ENCODE measurements at regions not wholly inside any gene's neighbourhood (a gene's known extent, or its start where the extent isn't known, plus 50 kb on each side); places are given as distances from the start of the nearest gene placed in this dataset.

DNA sequence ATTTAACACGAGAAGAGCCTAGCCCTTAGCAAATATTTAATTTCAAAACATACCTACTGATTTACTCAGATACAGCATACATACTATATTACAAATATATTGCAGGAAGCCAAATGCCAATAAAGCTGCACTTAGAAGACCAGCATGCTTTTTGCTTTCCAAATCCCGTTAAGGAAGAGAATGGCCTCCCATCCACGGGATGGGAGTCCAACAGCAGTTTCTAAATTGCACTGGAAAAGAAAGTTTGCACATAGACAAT is 156.3 kb upstream of the FOXN3 start:
- TF ChIP-seq CTCF (IDR thresholded peaks at IDR 0.05; ENCODE audit: insufficient read depth, low read length) (no peak), POLR2AphosphoS5 (IDR thresholded peaks at IDR 0.05; ENCODE audit: low read depth) (no peak), GABPA (IDR thresholded peaks at IDR 0.05; ENCODE audit: low read depth) (no peak), SPI1 (IDR thresholded peaks at IDR 0.05; ENCODE audit: borderline replicate concordance, low read depth) (no peak)
- TF ChIP-seq, protein P1, sequence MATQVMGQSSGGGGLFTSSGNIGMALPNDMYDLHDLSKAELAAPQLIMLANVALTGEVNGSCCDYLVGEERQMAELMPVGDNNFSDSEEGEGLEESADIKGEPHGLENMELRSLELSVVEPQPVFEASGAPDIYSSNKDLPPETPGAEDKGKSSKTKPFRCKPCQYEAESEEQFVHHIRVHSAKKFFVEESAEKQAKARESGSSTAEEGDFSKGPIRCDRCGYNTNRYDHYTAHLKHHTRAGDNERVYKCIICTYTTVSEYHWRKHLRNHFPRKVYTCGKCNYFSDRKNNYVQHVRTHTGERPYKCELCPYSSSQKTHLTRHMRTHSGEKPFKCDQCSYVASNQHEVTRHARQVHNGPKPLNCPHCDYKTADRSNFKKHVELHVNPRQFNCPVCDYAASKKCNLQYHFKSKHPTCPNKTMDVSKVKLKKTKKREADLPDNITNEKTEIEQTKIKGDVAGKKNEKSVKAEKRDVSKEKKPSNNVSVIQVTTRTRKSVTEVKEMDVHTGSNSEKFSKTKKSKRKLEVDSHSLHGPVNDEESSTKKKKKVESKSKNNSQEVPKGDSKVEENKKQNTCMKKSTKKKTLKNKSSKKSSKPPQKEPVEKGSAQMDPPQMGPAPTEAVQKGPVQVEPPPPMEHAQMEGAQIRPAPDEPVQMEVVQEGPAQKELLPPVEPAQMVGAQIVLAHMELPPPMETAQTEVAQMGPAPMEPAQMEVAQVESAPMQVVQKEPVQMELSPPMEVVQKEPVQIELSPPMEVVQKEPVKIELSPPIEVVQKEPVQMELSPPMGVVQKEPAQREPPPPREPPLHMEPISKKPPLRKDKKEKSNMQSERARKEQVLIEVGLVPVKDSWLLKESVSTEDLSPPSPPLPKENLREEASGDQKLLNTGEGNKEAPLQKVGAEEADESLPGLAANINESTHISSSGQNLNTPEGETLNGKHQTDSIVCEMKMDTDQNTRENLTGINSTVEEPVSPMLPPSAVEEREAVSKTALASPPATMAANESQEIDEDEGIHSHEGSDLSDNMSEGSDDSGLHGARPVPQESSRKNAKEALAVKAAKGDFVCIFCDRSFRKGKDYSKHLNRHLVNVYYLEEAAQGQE (IDR thresholded peaks at IDR 0.05; ENCODE audit: insufficient replicate concordance, low read depth), result no peak
- DNase-seq (ENCODE audit: low read depth in 1 of 2, low spot score in 1 of 2), result no peak
- H3K27me3 ChIP-seq (ENCODE audit: insufficient read depth, poor library complexity, severe bottlenecking), result no peaks in the 10 kb centered on the region
- no peak overlapping the region for H3K27ac ChIP-seq (replicated peaks)
- no peak overlapping the region for H3K4me3 ChIP-seq (replicated peaks; ENCODE audit: insufficient read depth, low read length)

GRCh38 chr14:89572596-89573398 is 155.8 kb upstream of the FOXN3 start:
- DNase-seq (ENCODE audit: low read depth in 1 of 2, low spot score in 1 of 2), result no peak
- no peak overlapping the region for H3K27ac ChIP-seq (replicated peaks)

GRCh38 chr14:89571491-89571890 is 154.5 kb upstream of the FOXN3 start:
- Histone ChIP-seq H3K27ac (replicated peaks) (no peak overlapping the region), H3K4me3 (replicated peaks; ENCODE audit: insufficient read depth, low read length) (no peak overlapping the region), H3K27me3 (ENCODE audit: insufficient read depth, poor library complexity, severe bottlenecking) (no peaks in the 10 kb centered on the region)
- TF ChIP-seq GABPA (IDR thresholded peaks at IDR 0.05; ENCODE audit: low read depth) (no peak), POLR2AphosphoS5 (IDR thresholded peaks at IDR 0.05; ENCODE audit: low read depth) (no peak), CTCF (IDR thresholded peaks at IDR 0.05; ENCODE audit: insufficient read depth, low read length) (no peak), SPI1 (IDR thresholded peaks at IDR 0.05; ENCODE audit: borderline replicate concordance, low read depth) (no peak)
- TF ChIP-seq, protein P1 (IDR thresholded peaks at IDR 0.05; ENCODE audit: insufficient replicate concordance, low read depth), result no peak
- no peak for DNase-seq (ENCODE audit: low read depth in 1 of 2, low spot score in 1 of 2)

More at GRCh38 chr14:89572596-89573398, 155.8 kb upstream of the FOXN3 start:
- no peak overlapping the region for H3K4me3 ChIP-seq (replicated peaks; ENCODE audit: insufficient read depth, low read length)
- TF ChIP-seq, protein P1 (IDR thresholded peaks at IDR 0.05; ENCODE audit: insufficient replicate concordance, low read depth), result no peak
- TF ChIP-seq CTCF (IDR thresholded peaks at IDR 0.05; ENCODE audit: insufficient read depth, low read length) (no peak), GABPA (IDR thresholded peaks at IDR 0.05; ENCODE audit: low read depth) (no peak), SPI1 (IDR thresholded peaks at IDR 0.05; ENCODE audit: borderline replicate concordance, low read depth) (no peak), POLR2AphosphoS5 (IDR thresholded peaks at IDR 0.05; ENCODE audit: low read depth) (no peak)
- H3K27me3 ChIP-seq (ENCODE audit: insufficient read depth, poor library complexity, severe bottlenecking), result no peaks in the 10 kb centered on the region
